Esophagus muscularis mucosa (tissue), 4 donors: ENCODE measurements at regions not wholly inside any gene's neighbourhood (a gene's known extent, or its start where the extent isn't known, plus 50 kb on each side); places are given as distances from the start of the nearest gene placed in this dataset.

ENCODE experiments used
- CTCF ChIP-seq, 3 experiments: fragments of 200-600 bp in 2 of 3; fragments of 450-650 bp in 1 of 3; sonication (generic) in 2 of 3; IDR thresholded peaks; one replicate each; pipeline ENCODE4 v1.5.1; 2017 to 2019; ENCODE audit warnings: antibody characterized with exemption in 3 of 3, mild to moderate bottlenecking in 2 of 3, moderate library complexity in 1 of 3
- EP300 ChIP-seq: sonication (generic); formaldehyde crosslinking; IDR thresholded peaks from one replicate; pipeline ENCODE4 v1.6.1; 2017; ENCODE audit warnings: antibody characterized with exemption
- POLR2A ChIP-seq: fragments of 450-650 bp; IDR thresholded peaks from one replicate; pipeline ENCODE4 v1.6.1; 2017; ENCODE audit warnings: antibody characterized with exemption, moderate library complexity, mild to moderate bottlenecking, low read depth

GRCh38 chr2:123116595-123116994 is 908.5 kb upstream of the CNTNAP5 start:
- TF ChIP-seq CTCF (IDR thresholded peaks at IDR 0.05) (no peak), POLR2A (no peak), EP300 (no peak)
